HEK293 (cell line): ENCODE measurements at regions not wholly inside any gene's neighbourhood (a gene's known extent, or its start where the extent isn't known, plus 50 kb on each side); places are given as distances from the start of the nearest gene placed in this dataset.

Experiments
- CTCF ChIP-seq: fragments of 450-650 bp; formaldehyde crosslinking; IDR thresholded peaks from 2 replicates; pipeline ENCODE4 v1.5.1; 2016; ENCODE audit warnings: missing biosample characterization, missing genetic modification characterization
- TCF7L2 ChIP-seq: IDR thresholded peaks from 2 replicates; pipeline ENCODE4 v1.6.1; 2011; ENCODE audit warnings: low read depth, mild to moderate bottlenecking, inconsistent platforms, low read length, moderate library complexity, borderline replicate concordance
- ZNF169 ChIP-seq: fragments of 450-650 bp; formaldehyde crosslinking; IDR thresholded peaks from 2 replicates; pipeline ENCODE4 v1.5.1; 2016; ENCODE audit warnings: missing biosample characterization, missing genetic modification characterization
- ZNF174 ChIP-seq: fragments of 450-650 bp; formaldehyde crosslinking; IDR thresholded peaks from 2 replicates; pipeline ENCODE4 v1.5.0; 2017; ENCODE audit warnings: missing biosample characterization, mild to moderate bottlenecking, missing genetic modification characterization
- ZNF585B ChIP-seq: fragments of 450-650 bp; formaldehyde crosslinking; IDR thresholded peaks from 2 replicates; pipeline ENCODE4 v1.5.1; 2016; ENCODE audit warnings: missing biosample characterization, missing genetic modification characterization
- TF ChIP-seq, protein P1 (sequence below): fragments of 450-650 bp; formaldehyde crosslinking; optimal IDR thresholded peaks from 2 replicates; pipeline ENCODE3; 2016; ENCODE audit warnings: missing biosample characterization, mild to moderate bottlenecking, missing genetic modification characterization
- TF ChIP-seq, protein P2 (sequence below): fragments of 450-650 bp; formaldehyde crosslinking; IDR thresholded peaks from 2 replicates; pipeline ENCODE4 v1.5.1; 2016; ENCODE audit warnings: missing biosample characterization, missing genetic modification characterization
- TF ChIP-seq, protein P3 (sequence below): fragments of 450-650 bp; formaldehyde crosslinking; conservative IDR thresholded peaks from 2 replicates; pipeline ENCODE4 v1.5.1; 2016; ENCODE audit warnings: low read depth, missing biosample characterization, missing genetic modification characterization

- TF ChIP-seq ZNF169 (tag by site-specific recombination) (no peak), CTCF (no peak), TCF7L2 (no peak), ZNF174 (no peak), ZNF585B (no peak)
- TF ChIP-seq, protein P1, sequence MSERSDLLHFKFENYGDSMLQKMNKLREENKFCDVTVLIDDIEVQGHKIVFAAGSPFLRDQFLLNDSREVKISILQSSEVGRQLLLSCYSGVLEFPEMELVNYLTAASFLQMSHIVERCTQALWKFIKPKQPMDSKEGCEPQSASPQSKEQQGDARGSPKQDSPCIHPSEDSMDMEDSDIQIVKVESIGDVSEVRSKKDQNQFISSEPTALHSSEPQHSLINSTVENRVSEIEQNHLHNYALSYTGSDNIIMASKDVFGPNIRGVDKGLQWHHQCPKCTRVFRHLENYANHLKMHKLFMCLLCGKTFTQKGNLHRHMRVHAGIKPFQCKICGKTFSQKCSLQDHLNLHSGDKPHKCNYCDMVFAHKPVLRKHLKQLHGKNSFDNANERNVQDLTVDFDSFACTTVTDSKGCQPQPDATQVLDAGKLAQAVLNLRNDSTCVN = no peak
- TF ChIP-seq, protein P2, sequence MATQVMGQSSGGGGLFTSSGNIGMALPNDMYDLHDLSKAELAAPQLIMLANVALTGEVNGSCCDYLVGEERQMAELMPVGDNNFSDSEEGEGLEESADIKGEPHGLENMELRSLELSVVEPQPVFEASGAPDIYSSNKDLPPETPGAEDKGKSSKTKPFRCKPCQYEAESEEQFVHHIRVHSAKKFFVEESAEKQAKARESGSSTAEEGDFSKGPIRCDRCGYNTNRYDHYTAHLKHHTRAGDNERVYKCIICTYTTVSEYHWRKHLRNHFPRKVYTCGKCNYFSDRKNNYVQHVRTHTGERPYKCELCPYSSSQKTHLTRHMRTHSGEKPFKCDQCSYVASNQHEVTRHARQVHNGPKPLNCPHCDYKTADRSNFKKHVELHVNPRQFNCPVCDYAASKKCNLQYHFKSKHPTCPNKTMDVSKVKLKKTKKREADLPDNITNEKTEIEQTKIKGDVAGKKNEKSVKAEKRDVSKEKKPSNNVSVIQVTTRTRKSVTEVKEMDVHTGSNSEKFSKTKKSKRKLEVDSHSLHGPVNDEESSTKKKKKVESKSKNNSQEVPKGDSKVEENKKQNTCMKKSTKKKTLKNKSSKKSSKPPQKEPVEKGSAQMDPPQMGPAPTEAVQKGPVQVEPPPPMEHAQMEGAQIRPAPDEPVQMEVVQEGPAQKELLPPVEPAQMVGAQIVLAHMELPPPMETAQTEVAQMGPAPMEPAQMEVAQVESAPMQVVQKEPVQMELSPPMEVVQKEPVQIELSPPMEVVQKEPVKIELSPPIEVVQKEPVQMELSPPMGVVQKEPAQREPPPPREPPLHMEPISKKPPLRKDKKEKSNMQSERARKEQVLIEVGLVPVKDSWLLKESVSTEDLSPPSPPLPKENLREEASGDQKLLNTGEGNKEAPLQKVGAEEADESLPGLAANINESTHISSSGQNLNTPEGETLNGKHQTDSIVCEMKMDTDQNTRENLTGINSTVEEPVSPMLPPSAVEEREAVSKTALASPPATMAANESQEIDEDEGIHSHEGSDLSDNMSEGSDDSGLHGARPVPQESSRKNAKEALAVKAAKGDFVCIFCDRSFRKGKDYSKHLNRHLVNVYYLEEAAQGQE (tag by site-specific recombination) = no peak
- TF ChIP-seq, protein P3, sequence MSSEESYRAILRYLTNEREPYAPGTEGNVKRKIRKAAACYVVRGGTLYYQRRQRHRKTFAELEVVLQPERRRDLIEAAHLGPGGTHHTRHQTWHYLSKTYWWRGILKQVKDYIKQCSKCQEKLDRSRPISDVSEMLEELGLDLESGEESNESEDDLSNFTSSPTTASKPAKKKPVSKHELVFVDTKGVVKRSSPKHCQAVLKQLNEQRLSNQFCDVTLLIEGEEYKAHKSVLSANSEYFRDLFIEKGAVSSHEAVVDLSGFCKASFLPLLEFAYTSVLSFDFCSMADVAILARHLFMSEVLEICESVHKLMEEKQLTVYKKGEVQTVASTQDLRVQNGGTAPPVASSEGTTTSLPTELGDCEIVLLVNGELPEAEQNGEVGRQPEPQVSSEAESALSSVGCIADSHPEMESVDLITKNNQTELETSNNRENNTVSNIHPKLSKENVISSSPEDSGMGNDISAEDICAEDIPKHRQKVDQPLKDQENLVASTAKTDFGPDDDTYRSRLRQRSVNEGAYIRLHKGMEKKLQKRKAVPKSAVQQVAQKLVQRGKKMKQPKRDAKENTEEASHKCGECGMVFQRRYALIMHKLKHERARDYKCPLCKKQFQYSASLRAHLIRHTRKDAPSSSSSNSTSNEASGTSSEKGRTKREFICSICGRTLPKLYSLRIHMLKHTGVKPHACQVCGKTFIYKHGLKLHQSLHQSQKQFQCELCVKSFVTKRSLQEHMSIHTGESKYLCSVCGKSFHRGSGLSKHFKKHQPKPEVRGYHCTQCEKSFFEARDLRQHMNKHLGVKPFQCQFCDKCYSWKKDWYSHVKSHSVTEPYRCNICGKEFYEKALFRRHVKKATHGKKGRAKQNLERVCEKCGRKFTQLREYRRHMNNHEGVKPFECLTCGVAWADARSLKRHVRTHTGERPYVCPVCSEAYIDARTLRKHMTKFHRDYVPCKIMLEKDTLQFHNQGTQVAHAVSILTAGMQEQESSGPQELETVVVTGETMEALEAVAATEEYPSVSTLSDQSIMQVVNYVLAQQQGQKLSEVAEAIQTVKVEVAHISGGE (tag by site-specific recombination) = no peak
Measured at GRCh38 chr12:127571578-127571977, 695.4 kb upstream of the TMEM132C start.
